ENCODE measurements at regions not wholly inside any gene's neighbourhood (a gene's known extent, or its start where the extent isn't known, plus 50 kb on each side); places are given as distances from the start of the nearest gene placed in this dataset.
"Not testable (repeated sequence)": the region's sequence is repeated elsewhere in the genome, so short reads cannot be mapped to it uniquely, and the experiment has no call there.

- Histone ChIP-seq H3K27ac (ENCODE audit: low read depth, low read length) (no peak overlapping the region), H3K4me1 (ENCODE audit: control insufficient read depth, insufficient read depth, low read length) (no peaks in the 10 kb centered on the region), H3K36me3 (ENCODE audit: control insufficient read depth, insufficient read depth, low read length) (no peaks in the 10 kb centered on the region), H3K9me3 (ENCODE audit: control insufficient read depth, insufficient read depth, low read depth, low read length) (no peaks in the 10 kb centered on the region), H3K9ac (ENCODE audit: low read length) (no peak overlapping the region), H3K4me3 (ENCODE audit: low read depth, low read length) (no peak overlapping the region), H3K27me3 (ENCODE audit: control insufficient read depth, insufficient read depth, low read length) (no peaks in the 10 kb centered on the region)
Observed at GRCh38 chr4:66974665-66975064, 570.6 kb downstream of the CENPC start.

- H3K4me1 ChIP-seq (ENCODE audit: control insufficient read depth, insufficient read depth, low read length), result no peaks in the 10 kb centered on the region
- no peaks in the 10 kb centered on the region for H3K36me3 ChIP-seq (ENCODE audit: control insufficient read depth, insufficient read depth, low read length)
- H3K27ac ChIP-seq (ENCODE audit: low read depth, low read length), result no peak overlapping the region
- no peak overlapping the region for H3K9ac ChIP-seq (ENCODE audit: low read length)
- no peaks in the 10 kb centered on the region for H3K27me3 ChIP-seq (ENCODE audit: control insufficient read depth, insufficient read depth, low read length)
- H3K9me3 ChIP-seq (ENCODE audit: control insufficient read depth, insufficient read depth, low read depth, low read length), result no peaks in the 10 kb centered on the region
- H3K4me3 ChIP-seq (ENCODE audit: low read depth, low read length), result no peak overlapping the region
Observed at GRCh38 chr4:66972087-66972486, 573.2 kb downstream of the CENPC start.

- Histone ChIP-seq H3K36me3 (ENCODE audit: control insufficient read depth, insufficient read depth, low read length) (no peaks in the 10 kb centered on the region), H3K9ac (ENCODE audit: low read length) (no peak overlapping the region), H3K27me3 (ENCODE audit: control insufficient read depth, insufficient read depth, low read length) (no peaks in the 10 kb centered on the region), H3K9me3 (ENCODE audit: control insufficient read depth, insufficient read depth, low read depth, low read length) (no peaks in the 10 kb centered on the region), H3K4me3 (ENCODE audit: low read depth, low read length) (no peak overlapping the region), H3K27ac (ENCODE audit: low read depth, low read length) (no peak overlapping the region), H3K4me1 (ENCODE audit: control insufficient read depth, insufficient read depth, low read length) (no peaks in the 10 kb centered on the region; the same call in 1 of the 2 replicates)
Observed at GRCh38 chr4:66964467-66964866, 580.8 kb downstream of the CENPC start.

GRCh38 chr4:66963084-66963483 is 582.2 kb downstream of the CENPC start:
- no peaks in the 10 kb centered on the region for H3K27me3 ChIP-seq (ENCODE audit: control insufficient read depth, insufficient read depth, low read length)
- H3K9ac ChIP-seq (ENCODE audit: low read length), result no peak overlapping the region
- no peak overlapping the region for H3K4me3 ChIP-seq (ENCODE audit: low read depth, low read length)
- no peaks in the 10 kb centered on the region for H3K9me3 ChIP-seq (ENCODE audit: control insufficient read depth, insufficient read depth, low read depth, low read length)
- no peaks in the 10 kb centered on the region for H3K36me3 ChIP-seq (ENCODE audit: control insufficient read depth, insufficient read depth, low read length)
- H3K4me1 ChIP-seq (ENCODE audit: control insufficient read depth, insufficient read depth, low read length), result no peaks in the 10 kb centered on the region; the same call in 1 of the 2 replicates
- H3K27ac ChIP-seq (ENCODE audit: low read depth, low read length), result no peak overlapping the region

GRCh38 chr4:66959207-66959606 is 586.1 kb downstream of the CENPC start:
- H3K27me3 ChIP-seq (ENCODE audit: control insufficient read depth, insufficient read depth, low read length), result no peaks in the 10 kb centered on the region
- no peaks in the 10 kb centered on the region for H3K4me1 ChIP-seq (ENCODE audit: control insufficient read depth, insufficient read depth, low read length)
- no peaks in the 10 kb centered on the region for H3K36me3 ChIP-seq (ENCODE audit: control insufficient read depth, insufficient read depth, low read length)
- no peak overlapping the region for H3K9ac ChIP-seq (ENCODE audit: low read length)
- no peaks in the 10 kb centered on the region for H3K9me3 ChIP-seq (ENCODE audit: control insufficient read depth, insufficient read depth, low read depth, low read length)
- H3K4me3 ChIP-seq (ENCODE audit: low read depth, low read length), result no peak overlapping the region
- H3K27ac ChIP-seq (ENCODE audit: low read depth, low read length), result no peak overlapping the region

- H3K36me3 ChIP-seq (ENCODE audit: control insufficient read depth, insufficient read depth, low read length), result no peaks in the 10 kb centered on the region
- H3K4me3 ChIP-seq (ENCODE audit: low read depth, low read length), result no peak overlapping the region
- H3K27me3 ChIP-seq (ENCODE audit: control insufficient read depth, insufficient read depth, low read length), result no peaks in the 10 kb centered on the region
- H3K9me3 ChIP-seq (ENCODE audit: control insufficient read depth, insufficient read depth, low read depth, low read length), result no peaks in the 10 kb centered on the region
- H3K9ac ChIP-seq (ENCODE audit: low read length), result no peak overlapping the region
- no peaks in the 10 kb centered on the region for H3K4me1 ChIP-seq (ENCODE audit: control insufficient read depth, insufficient read depth, low read length)
- H3K27ac ChIP-seq (ENCODE audit: low read depth, low read length), result no peak overlapping the region
Observed at GRCh38 chr4:66956852-66957251, 588.5 kb downstream of the CENPC start.

GRCh38 chr4:66956426-66956825 is 588.9 kb downstream of the CENPC start:
- no peak overlapping the region for H3K27ac ChIP-seq (ENCODE audit: low read depth, low read length)

GRCh38 chr4:66955784-66956183 is 589.5 kb downstream of the CENPC start:
- Histone ChIP-seq H3K9me3 (ENCODE audit: control insufficient read depth, insufficient read depth, low read depth, low read length) (no peaks in the 10 kb centered on the region), H3K9ac (ENCODE audit: low read length) (no peak overlapping the region), H3K27ac (ENCODE audit: low read depth, low read length) (no peak overlapping the region), H3K4me3 (ENCODE audit: low read depth, low read length) (no peak overlapping the region), H3K27me3 (ENCODE audit: control insufficient read depth, insufficient read depth, low read length) (no peaks in the 10 kb centered on the region), H3K36me3 (ENCODE audit: control insufficient read depth, insufficient read depth, low read length) (no peaks in the 10 kb centered on the region), H3K4me1 (ENCODE audit: control insufficient read depth, insufficient read depth, low read length) (no peaks in the 10 kb centered on the region)

More at GRCh38 chr4:66956426-66956825, 588.9 kb downstream of the CENPC start:
- H3K4me3 ChIP-seq (ENCODE audit: low read depth, low read length), result no peak overlapping the region
- H3K9ac ChIP-seq (ENCODE audit: low read length), result no peak overlapping the region
- H3K36me3 ChIP-seq (ENCODE audit: control insufficient read depth, insufficient read depth, low read length), result no peaks in the 10 kb centered on the region
- H3K9me3 ChIP-seq (ENCODE audit: control insufficient read depth, insufficient read depth, low read depth, low read length), result no peaks in the 10 kb centered on the region
- H3K4me1 ChIP-seq (ENCODE audit: control insufficient read depth, insufficient read depth, low read length), result no peaks in the 10 kb centered on the region
- H3K27me3 ChIP-seq (ENCODE audit: control insufficient read depth, insufficient read depth, low read length), result no peaks in the 10 kb centered on the region

GRCh38 chr4:66949419-66949818 is 595.9 kb downstream of the CENPC start:
- Histone ChIP-seq H3K27ac (ENCODE audit: low read depth, low read length) (no peak overlapping the region), H3K27me3 (ENCODE audit: control insufficient read depth, insufficient read depth, low read length) (no peaks in the 10 kb centered on the region), H3K9me3 (ENCODE audit: control insufficient read depth, insufficient read depth, low read depth, low read length) (no peaks in the 10 kb centered on the region), H3K36me3 (ENCODE audit: control insufficient read depth, insufficient read depth, low read length) (no peaks in the 10 kb centered on the region), H3K4me1 (ENCODE audit: control insufficient read depth, insufficient read depth, low read length) (no peaks in the 10 kb centered on the region), H3K9ac (ENCODE audit: low read length) (no peak overlapping the region), H3K4me3 (ENCODE audit: low read depth, low read length) (no peak overlapping the region)

- Histone ChIP-seq H3K4me3 (ENCODE audit: low read depth, low read length) (no peak overlapping the region), H3K27me3 (ENCODE audit: control insufficient read depth, insufficient read depth, low read length) (no peaks in the 10 kb centered on the region), H3K9me3 (ENCODE audit: control insufficient read depth, insufficient read depth, low read depth, low read length) (no peaks in the 10 kb centered on the region), H3K9ac (ENCODE audit: low read length) (no peak overlapping the region), H3K4me1 (ENCODE audit: control insufficient read depth, insufficient read depth, low read length) (no peaks in the 10 kb centered on the region), H3K27ac (ENCODE audit: low read depth, low read length) (no peak overlapping the region), H3K36me3 (ENCODE audit: control insufficient read depth, insufficient read depth, low read length) (no peaks in the 10 kb centered on the region)
Observed at GRCh38 chr4:66946761-66947160, 598.5 kb downstream of the CENPC start.

GRCh38 chr4:66943112-66943511 is 602.2 kb downstream of the CENPC start:
- no peaks in the 10 kb centered on the region for H3K36me3 ChIP-seq (ENCODE audit: control insufficient read depth, insufficient read depth, low read length)
- H3K4me1 ChIP-seq (ENCODE audit: control insufficient read depth, insufficient read depth, low read length), result no peaks in the 10 kb centered on the region
- H3K9ac ChIP-seq (ENCODE audit: low read length), result no peak overlapping the region
- no peak overlapping the region for H3K4me3 ChIP-seq (ENCODE audit: low read depth, low read length)
- H3K9me3 ChIP-seq (ENCODE audit: control insufficient read depth, insufficient read depth, low read depth, low read length), result no peaks in the 10 kb centered on the region
- no peaks in the 10 kb centered on the region for H3K27me3 ChIP-seq (ENCODE audit: control insufficient read depth, insufficient read depth, low read length)
- no peak overlapping the region for H3K27ac ChIP-seq (ENCODE audit: low read depth, low read length)

GRCh38 chr4:66931981-66932380 is 613.3 kb downstream of the CENPC start:
- not testable (repeated sequence) for H3K27ac ChIP-seq (ENCODE audit: low read depth, low read length); H3K4me3 ChIP-seq (ENCODE audit: low read depth, low read length); H3K4me1 ChIP-seq (ENCODE audit: control insufficient read depth, insufficient read depth, low read length); H3K9me3 ChIP-seq (ENCODE audit: control insufficient read depth, insufficient read depth, low read depth, low read length); H3K27me3 ChIP-seq (ENCODE audit: control insufficient read depth, insufficient read depth, low read length); H3K9ac ChIP-seq (ENCODE audit: low read length); H3K36me3 ChIP-seq (ENCODE audit: control insufficient read depth, insufficient read depth, low read length)
